NOMO-1 treated with DMSO at 0.1 percent for 48 hours (cell line): ENCODE measurements at regions not wholly inside any gene's neighbourhood (a gene's known extent, or its start where the extent isn't known, plus 50 kb on each side); places are given as distances from the start of the nearest gene placed in this dataset.
"Not testable (repeated sequence)": the region's sequence is repeated elsewhere in the genome, so short reads cannot be mapped to it uniquely, and the experiment has no call there.

ENCODE experiments used
- DNase-seq: peaks from one replicate; lab custom pipeline; 2025; ENCODE audit not compliant: unreplicated experiment; lab: John Stamatoyannopoulos, UW

- DNase-seq = no peak
Observed at GRCh38 chr19:29060813-29061364, 152.1 kb downstream of the UQCRFS1 start.

- no peak for DNase-seq
Observed at GRCh38 chr19:29056535-29056934, 156.4 kb downstream of the UQCRFS1 start.

GRCh38 chr19:29054886-29055675 lies 157.9 kb downstream of the UQCRFS1 start:
- no peak for DNase-seq

- no peak for DNase-seq
Observed at GRCh38 chr19:29048873-29049272, 164.1 kb downstream of the UQCRFS1 start.

GRCh38 chr19:29045679-29046254 lies 167.2 kb downstream of the UQCRFS1 start:
- DNase-seq = no peak

- DNase-seq = no peak
Observed at GRCh38 chr19:29044037-29044436, 168.9 kb downstream of the UQCRFS1 start.

GRCh38 chr19:29042450-29042849 lies 170.5 kb downstream of the UQCRFS1 start:
- DNase-seq = no peak

GRCh38 chr19:29040951-29041350 lies 172.0 kb downstream of the UQCRFS1 start:
- DNase-seq = no peak

GRCh38 chr19:29040292-29040691 lies 172.7 kb downstream of the UQCRFS1 start:
- DNase-seq = no peak

DNA sequence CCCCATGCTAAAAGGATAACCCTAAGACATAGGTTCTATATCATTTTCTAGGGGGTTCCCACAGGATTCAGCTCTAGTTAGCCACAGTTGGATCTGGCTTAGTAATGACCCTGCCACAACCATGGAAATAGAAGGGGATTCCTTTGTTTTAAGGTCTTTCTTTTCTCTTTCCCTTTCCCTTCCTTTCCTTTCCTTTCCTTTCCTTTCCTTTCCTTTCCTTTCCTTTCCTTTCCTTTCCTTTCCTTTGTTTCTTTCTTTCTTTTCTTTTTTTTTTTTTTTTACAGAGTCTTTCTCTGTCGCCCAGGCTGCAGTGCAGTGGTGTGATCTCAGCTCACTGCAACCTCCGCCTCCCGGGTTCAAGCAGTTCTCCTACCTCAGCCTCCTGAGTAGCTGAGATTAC lies 173.9 kb downstream of the UQCRFS1 start:
- not testable (repeated sequence) for DNase-seq

DNA sequence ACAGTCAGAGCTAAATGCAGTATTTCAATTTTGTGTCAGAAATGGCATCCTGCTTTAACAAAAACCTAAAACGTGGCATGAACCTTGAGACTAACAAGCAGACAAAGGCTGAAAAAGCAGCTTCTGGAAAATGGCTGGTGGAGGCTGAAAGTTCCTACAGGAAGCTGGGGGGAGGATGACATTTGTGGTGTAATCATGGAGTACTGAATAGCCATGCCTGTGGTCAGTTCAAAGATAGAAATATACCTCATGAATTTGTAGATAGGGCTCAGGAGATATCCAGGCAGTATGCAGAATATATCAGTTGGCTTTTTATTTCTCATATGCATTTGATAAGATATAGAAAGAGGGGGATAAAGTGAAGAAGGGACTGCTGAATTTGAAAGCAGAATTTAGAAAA lies 181.7 kb downstream of the UQCRFS1 start:
- no peak for DNase-seq

- no peak for DNase-seq
Observed at GRCh38 chr19:29029268-29029958, 183.5 kb downstream of the UQCRFS1 start.

DNA sequence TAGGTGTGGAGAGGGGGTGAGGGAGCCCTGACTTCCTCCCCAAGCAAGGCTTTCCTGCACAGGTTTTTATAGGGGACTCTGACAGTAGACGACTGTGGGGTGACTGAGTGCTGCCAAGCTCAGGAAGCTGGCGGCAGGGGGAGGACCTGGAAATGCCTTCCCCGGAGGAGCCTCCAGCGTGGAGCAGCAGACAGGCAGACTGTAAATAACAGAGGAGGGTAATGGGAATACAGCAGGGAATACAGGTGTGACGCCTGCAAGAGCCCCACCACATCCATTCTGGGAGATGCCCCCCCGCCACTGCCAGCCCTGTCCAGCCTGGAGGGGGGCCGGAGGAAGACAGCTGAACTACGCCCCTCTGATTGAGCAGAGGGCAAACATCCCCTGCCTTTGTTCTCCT lies 190.4 kb downstream of the UQCRFS1 start:
- no peak for DNase-seq

- DNase-seq = no peak
Observed at GRCh38 chr19:29022165-29022564, 190.8 kb downstream of the UQCRFS1 start.

GRCh38 chr19:29021232-29021916 lies 191.6 kb downstream of the UQCRFS1 start:
- no peak for DNase-seq

GRCh38 chr19:29019403-29019802 lies 193.5 kb downstream of the UQCRFS1 start:
- DNase-seq = no peak

- no peak for DNase-seq
Observed at GRCh38 chr19:29018542-29018941, 194.4 kb downstream of the UQCRFS1 start.

- no peak for DNase-seq
Observed at GRCh38 chr19:29017788-29018187, 195.2 kb downstream of the UQCRFS1 start.

GRCh38 chr19:29016926-29017760 lies 195.8 kb downstream of the UQCRFS1 start:
- no peak for DNase-seq

DNA sequence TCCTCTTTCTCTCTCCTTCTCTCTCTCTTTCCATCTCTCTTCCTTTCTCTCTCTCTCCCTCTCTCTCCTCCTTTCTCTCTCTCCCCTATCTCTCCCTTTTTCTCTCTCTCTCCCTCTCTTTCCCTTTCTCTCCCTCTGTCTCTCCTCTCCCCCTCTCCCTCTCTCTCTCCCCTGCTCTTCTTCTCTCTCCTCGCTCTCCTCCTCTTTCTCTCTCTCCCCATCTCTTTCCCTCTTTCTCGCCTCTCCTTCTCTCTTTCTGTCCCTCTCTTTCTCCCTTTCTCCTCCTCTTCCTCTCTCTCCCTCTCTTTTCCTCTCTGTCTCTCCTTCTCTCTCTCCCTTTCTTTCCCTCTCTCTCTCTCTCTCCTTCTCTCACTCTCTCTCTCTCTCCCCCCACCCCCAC lies 196.6 kb downstream of the UQCRFS1 start:
- no peak for DNase-seq
